ENCODE measurements at regions not wholly inside any gene's neighbourhood (a gene's known extent, or its start where the extent isn't known, plus 50 kb on each side); places are given as distances from the start of the nearest gene placed in this dataset.

- TF ChIP-seq CTCF (IDR thresholded peaks at IDR 0.05) (no peak), POLR2AphosphoS5 (IDR thresholded peaks at IDR 0.05) (no peak), POLR2A (IDR thresholded peaks at IDR 0.05; ENCODE audit: low read depth) (no peak), EP300 (IDR thresholded peaks at IDR 0.05) (no peak)
Observed at GRCh38 chr2:8099267-8099582, 582.6 kb upstream of the ID2 start.

All from esophagus muscularis mucosa (tissue), 4 donors.